ENCODE measurements at regions not wholly inside any gene's neighbourhood (a gene's known extent, or its start where the extent isn't known, plus 50 kb on each side); places are given as distances from the start of the nearest gene placed in this dataset.

DNA sequence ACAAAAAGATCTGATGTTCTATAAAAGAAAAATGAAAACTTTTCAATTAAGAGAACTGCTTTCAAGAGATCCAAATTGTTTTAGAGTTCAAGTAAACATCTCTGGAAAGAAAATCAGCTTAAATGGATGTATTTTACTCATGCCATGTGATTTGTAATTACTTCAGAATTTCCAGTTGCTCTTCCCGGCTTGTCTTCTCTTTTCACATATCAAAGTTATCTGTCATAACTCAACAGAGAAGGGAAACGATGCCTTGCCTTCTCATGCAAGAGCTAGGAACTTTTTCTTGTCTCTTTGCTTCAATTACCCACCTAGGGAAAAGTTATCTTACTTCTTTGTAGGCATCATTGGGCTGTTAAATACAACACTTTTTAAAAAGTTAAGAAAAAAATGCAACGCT lies 255.2 kb upstream of the POU2AF2 start:
- Histone ChIP-seq H3K4me1 (ENCODE audit: control insufficient read depth in 1 of 2, insufficient read depth in 2 of 2, low read length in 2 of 2) (no peaks in the 10 kb centered on the region), H3K4me3 (ENCODE audit: low read depth in 1 of 2, low read length in 2 of 2) (no peak overlapping the region), H3K27ac (ENCODE audit: low read depth, low read length) (no peak overlapping the region), H3K36me3 (ENCODE audit: control insufficient read depth in 1 of 2, insufficient read depth in 2 of 2, low read length in 2 of 2) (no peaks in the 10 kb centered on the region), H3K9me3 (ENCODE audit: control insufficient read depth in 1 of 2, low read length in 2 of 2) (no peaks in the 10 kb centered on the region), H3K27me3 (ENCODE audit: control insufficient read depth in 1 of 2, insufficient read depth in 2 of 2, low read length in 2 of 2) (no peaks in the 10 kb centered on the region), H3K9ac (ENCODE audit: low read depth in 1 of 2, low read length in 2 of 2) (no peak overlapping the region)

DNA sequence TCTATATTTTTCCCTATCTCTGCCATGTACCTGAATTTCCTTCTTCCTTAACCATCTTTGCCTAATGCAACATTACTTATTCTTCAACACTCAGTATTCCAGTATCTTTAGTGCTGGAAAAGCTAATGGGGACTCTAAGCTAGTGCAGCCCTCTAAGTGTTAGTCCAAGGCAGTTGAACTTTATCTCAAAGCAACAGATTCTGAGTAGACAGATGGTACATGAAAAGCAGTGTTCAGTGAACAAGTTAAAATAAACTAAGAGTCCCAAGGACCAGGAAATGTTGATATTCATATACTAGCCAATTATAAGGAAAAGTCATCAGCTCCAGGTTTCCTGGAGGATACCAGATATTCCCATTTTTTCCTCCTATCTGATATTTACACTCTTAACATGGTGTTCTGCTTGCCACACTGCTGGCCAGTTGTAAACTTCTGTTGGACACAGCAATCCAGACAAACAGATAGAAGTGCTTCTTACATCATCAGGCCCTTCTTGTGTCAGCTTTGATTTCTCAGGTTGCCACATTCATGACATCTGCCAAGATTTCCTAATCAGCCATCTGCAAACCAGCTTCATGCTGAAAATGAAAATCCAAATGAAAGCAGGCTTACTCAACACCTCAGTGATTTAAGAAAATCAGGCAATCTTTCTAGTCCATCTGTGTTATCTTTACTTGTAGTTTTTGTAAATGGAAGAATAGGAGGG lies 255.9 kb upstream of the POU2AF2 start:
- no peak overlapping the region for H3K9ac ChIP-seq (ENCODE audit: low read depth in 1 of 2, low read length in 2 of 2)
- H3K9me3 ChIP-seq (ENCODE audit: control insufficient read depth in 1 of 2, low read length in 2 of 2) = no peaks in the 10 kb centered on the region
- no peaks in the 10 kb centered on the region for H3K36me3 ChIP-seq (ENCODE audit: control insufficient read depth in 1 of 2, insufficient read depth in 2 of 2, low read length in 2 of 2)
- H3K27me3 ChIP-seq (ENCODE audit: control insufficient read depth in 1 of 2, insufficient read depth in 2 of 2, low read length in 2 of 2) = no peaks in the 10 kb centered on the region
- H3K4me1 ChIP-seq (ENCODE audit: control insufficient read depth in 1 of 2, insufficient read depth in 2 of 2, low read length in 2 of 2) = no peaks in the 10 kb centered on the region
- H3K27ac ChIP-seq (ENCODE audit: low read depth, low read length) = no peak overlapping the region
- H3K4me3 ChIP-seq (ENCODE audit: low read depth in 1 of 2, low read length in 2 of 2) = no peak overlapping the region

DNA sequence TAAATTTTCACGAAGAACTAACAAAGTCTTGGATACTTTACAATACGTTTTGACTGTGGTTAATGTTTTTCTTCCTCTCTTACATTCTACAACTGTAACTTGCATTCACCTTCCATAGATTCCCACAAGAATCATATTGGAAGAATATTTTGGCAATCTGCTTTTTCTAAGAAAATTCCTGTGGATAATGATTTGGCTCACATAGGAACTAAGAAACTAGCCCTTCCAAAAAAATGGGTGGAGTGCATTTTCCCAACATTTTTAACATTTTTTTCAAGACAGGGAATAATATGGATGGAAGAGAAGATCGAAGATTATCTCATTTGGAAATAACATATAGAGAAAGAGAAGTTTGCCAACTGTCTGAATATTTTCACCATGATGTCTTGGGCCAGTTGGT lies 256.9 kb upstream of the POU2AF2 start:
- Histone ChIP-seq H3K27ac (ENCODE audit: low read depth, low read length) (no peak overlapping the region), H3K9ac (ENCODE audit: low read depth in 1 of 2, low read length in 2 of 2) (no peak overlapping the region), H3K4me1 (ENCODE audit: control insufficient read depth in 1 of 2, insufficient read depth in 2 of 2, low read length in 2 of 2) (no peaks in the 10 kb centered on the region), H3K36me3 (ENCODE audit: control insufficient read depth in 1 of 2, insufficient read depth in 2 of 2, low read length in 2 of 2) (no peaks in the 10 kb centered on the region), H3K4me3 (ENCODE audit: low read depth in 1 of 2, low read length in 2 of 2) (no peak overlapping the region), H3K27me3 (ENCODE audit: control insufficient read depth in 1 of 2, insufficient read depth in 2 of 2, low read length in 2 of 2) (no peaks in the 10 kb centered on the region), H3K9me3 (ENCODE audit: control insufficient read depth in 1 of 2, low read length in 2 of 2) (no peaks in the 10 kb centered on the region)

GRCh38 chr11:110986016-110986415 lies 259.5 kb upstream of the POU2AF2 start:
- Histone ChIP-seq H3K27ac (ENCODE audit: low read depth, low read length) (no peak overlapping the region), H3K4me1 (ENCODE audit: control insufficient read depth in 1 of 2, insufficient read depth in 2 of 2, low read length in 2 of 2) (no peaks in the 10 kb centered on the region), H3K9me3 (ENCODE audit: control insufficient read depth in 1 of 2, low read length in 2 of 2) (no peaks in the 10 kb centered on the region), H3K27me3 (ENCODE audit: control insufficient read depth in 1 of 2, insufficient read depth in 2 of 2, low read length in 2 of 2) (no peaks in the 10 kb centered on the region), H3K9ac (ENCODE audit: low read depth in 1 of 2, low read length in 2 of 2) (no peak overlapping the region), H3K36me3 (ENCODE audit: control insufficient read depth in 1 of 2, insufficient read depth in 2 of 2, low read length in 2 of 2) (no peaks in the 10 kb centered on the region), H3K4me3 (ENCODE audit: low read depth in 1 of 2, low read length in 2 of 2) (no peak overlapping the region)

DNA sequence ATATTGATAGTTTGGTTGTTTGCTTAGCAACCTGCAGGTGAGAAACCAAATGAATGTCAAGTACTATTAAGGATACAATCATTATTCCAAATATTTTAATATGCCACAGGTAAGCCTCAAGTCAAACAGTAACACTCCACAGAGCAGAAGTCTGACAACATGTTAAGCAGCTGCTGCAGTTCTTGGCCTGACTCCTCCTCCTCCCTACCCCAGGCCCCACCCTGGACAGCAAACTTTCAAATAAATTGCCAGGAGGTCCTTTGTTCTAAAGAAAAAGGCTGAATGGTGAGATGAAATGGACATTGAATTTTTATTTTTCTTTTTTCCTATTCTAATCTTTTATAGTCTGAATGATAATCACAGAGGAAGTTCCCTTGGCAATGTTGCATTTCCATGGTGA lies 260.0 kb upstream of the POU2AF2 start:
- Histone ChIP-seq H3K4me1 (ENCODE audit: control insufficient read depth in 1 of 2, insufficient read depth in 2 of 2, low read length in 2 of 2) (no peaks in the 10 kb centered on the region), H3K4me3 (ENCODE audit: low read depth in 1 of 2, low read length in 2 of 2) (no peak overlapping the region), H3K9ac (ENCODE audit: low read depth in 1 of 2, low read length in 2 of 2) (no peak overlapping the region), H3K36me3 (ENCODE audit: control insufficient read depth in 1 of 2, insufficient read depth in 2 of 2, low read length in 2 of 2) (no peaks in the 10 kb centered on the region), H3K27me3 (ENCODE audit: control insufficient read depth in 1 of 2, insufficient read depth in 2 of 2, low read length in 2 of 2) (no peaks in the 10 kb centered on the region), H3K27ac (ENCODE audit: low read depth, low read length) (no peak overlapping the region), H3K9me3 (ENCODE audit: control insufficient read depth in 1 of 2, low read length in 2 of 2) (no peaks in the 10 kb centered on the region)

DNA sequence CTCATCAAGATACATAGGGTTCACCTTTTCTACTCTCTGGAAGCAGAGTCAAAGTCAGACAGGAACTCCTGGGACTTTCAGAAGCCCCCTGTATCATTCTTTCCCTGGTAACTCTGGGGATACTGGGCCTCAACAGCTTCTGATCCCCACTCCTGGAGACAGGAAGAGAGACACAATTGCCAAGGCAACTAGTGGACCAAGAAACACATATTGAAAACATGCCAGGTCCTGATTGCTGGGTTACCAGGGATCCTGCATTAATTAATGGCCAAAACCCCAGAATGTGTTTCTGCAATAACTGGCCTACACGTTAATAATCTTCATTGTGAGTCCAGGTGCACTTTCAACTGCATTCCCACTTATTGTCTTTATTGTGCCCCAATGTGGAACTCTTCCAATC lies 260.8 kb upstream of the POU2AF2 start:
- H3K9ac ChIP-seq (ENCODE audit: low read depth in 1 of 2, low read length in 2 of 2) = no peak overlapping the region
- no peaks in the 10 kb centered on the region for H3K4me1 ChIP-seq (ENCODE audit: control insufficient read depth in 1 of 2, insufficient read depth in 2 of 2, low read length in 2 of 2)
- H3K36me3 ChIP-seq (ENCODE audit: control insufficient read depth in 1 of 2, insufficient read depth in 2 of 2, low read length in 2 of 2) = no peaks in the 10 kb centered on the region
- H3K27ac ChIP-seq (ENCODE audit: low read depth, low read length) = no peak overlapping the region
- H3K9me3 ChIP-seq (ENCODE audit: control insufficient read depth in 1 of 2, low read length in 2 of 2) = no peaks in the 10 kb centered on the region
- H3K27me3 ChIP-seq (ENCODE audit: control insufficient read depth in 1 of 2, insufficient read depth in 2 of 2, low read length in 2 of 2) = no peaks in the 10 kb centered on the region
- no peak overlapping the region for H3K4me3 ChIP-seq (ENCODE audit: low read depth in 1 of 2, low read length in 2 of 2)

DNA sequence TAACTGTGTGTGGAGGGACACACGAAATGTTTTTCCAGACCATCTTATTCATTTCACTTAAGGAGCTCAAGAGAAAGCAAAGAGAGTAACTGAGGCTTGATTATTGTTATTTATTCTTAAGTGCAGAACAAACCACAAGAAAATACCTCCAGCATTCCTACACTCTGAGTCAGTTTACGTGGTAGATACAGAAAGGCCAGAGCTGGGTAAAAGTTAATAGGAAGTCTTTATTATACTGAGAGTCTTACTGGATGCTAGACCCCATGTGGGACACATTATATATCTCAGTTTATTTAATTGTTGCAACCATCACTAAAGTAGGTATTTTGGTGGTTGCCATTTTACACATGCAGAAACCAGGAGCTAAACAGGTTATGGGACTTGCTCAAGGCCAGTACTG lies 261.4 kb upstream of the POU2AF2 start:
- H3K27me3 ChIP-seq (ENCODE audit: control insufficient read depth in 1 of 2, insufficient read depth in 2 of 2, low read length in 2 of 2) = no peaks in the 10 kb centered on the region
- no peaks in the 10 kb centered on the region for H3K9me3 ChIP-seq (ENCODE audit: control insufficient read depth in 1 of 2, low read length in 2 of 2)
- no peaks in the 10 kb centered on the region for H3K4me1 ChIP-seq (ENCODE audit: control insufficient read depth in 1 of 2, insufficient read depth in 2 of 2, low read length in 2 of 2)
- H3K9ac ChIP-seq (ENCODE audit: low read depth in 1 of 2, low read length in 2 of 2) = no peak overlapping the region
- no peaks in the 10 kb centered on the region for H3K36me3 ChIP-seq (ENCODE audit: control insufficient read depth in 1 of 2, insufficient read depth in 2 of 2, low read length in 2 of 2)
- H3K27ac ChIP-seq (ENCODE audit: low read depth, low read length) = no peak overlapping the region
- H3K4me3 ChIP-seq (ENCODE audit: low read depth in 1 of 2, low read length in 2 of 2) = no peak overlapping the region

DNA sequence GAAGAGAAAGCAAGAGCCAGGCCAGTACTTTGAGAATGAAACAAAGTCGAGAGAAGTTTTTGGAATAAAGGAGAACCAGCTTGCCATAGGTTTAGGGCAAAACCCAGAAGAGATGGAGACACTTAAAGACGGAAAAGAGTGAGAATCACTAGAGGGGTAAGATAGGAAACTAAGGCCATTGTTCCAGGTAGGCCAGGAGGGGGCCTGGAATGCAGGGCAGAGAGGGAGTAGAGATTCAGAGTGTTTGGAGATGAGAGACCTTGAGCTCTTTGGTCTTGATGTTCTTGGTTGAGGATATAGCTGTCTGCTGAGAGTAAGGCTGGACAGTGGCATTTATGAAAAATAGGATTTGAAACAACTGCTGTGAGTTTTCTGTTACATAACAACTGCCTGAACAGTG lies 263.3 kb upstream of the POU2AF2 start:
- no peaks in the 10 kb centered on the region for H3K9me3 ChIP-seq (ENCODE audit: control insufficient read depth in 1 of 2, low read length in 2 of 2)
- no peaks in the 10 kb centered on the region for H3K36me3 ChIP-seq (ENCODE audit: control insufficient read depth in 1 of 2, insufficient read depth in 2 of 2, low read length in 2 of 2)

GRCh38 chr11:110979696-110980095 lies 265.8 kb upstream of the POU2AF2 start:
- Histone ChIP-seq H3K9me3 (ENCODE audit: control insufficient read depth in 1 of 2, low read length in 2 of 2) (no peaks in the 10 kb centered on the region), H3K4me1 (ENCODE audit: control insufficient read depth in 1 of 2, insufficient read depth in 2 of 2, low read length in 2 of 2) (no peaks in the 10 kb centered on the region), H3K36me3 (ENCODE audit: control insufficient read depth in 1 of 2, insufficient read depth in 2 of 2, low read length in 2 of 2) (no peaks in the 10 kb centered on the region), H3K27me3 (ENCODE audit: control insufficient read depth in 1 of 2, insufficient read depth in 2 of 2, low read length in 2 of 2) (no peaks in the 10 kb centered on the region), H3K27ac (ENCODE audit: low read depth, low read length) (no peak overlapping the region), H3K4me3 (ENCODE audit: low read depth in 1 of 2, low read length in 2 of 2) (no peak overlapping the region), H3K9ac (ENCODE audit: low read depth in 1 of 2, low read length in 2 of 2) (no peak overlapping the region)

More for the DNA sequence above, 263.3 kb upstream of the POU2AF2 start:
- no peak overlapping the region for H3K4me3 ChIP-seq (ENCODE audit: low read depth in 1 of 2, low read length in 2 of 2)
- no peaks in the 10 kb centered on the region for H3K27me3 ChIP-seq (ENCODE audit: control insufficient read depth in 1 of 2, insufficient read depth in 2 of 2, low read length in 2 of 2)
- H3K9ac ChIP-seq (ENCODE audit: low read depth in 1 of 2, low read length in 2 of 2) = no peak overlapping the region
- H3K4me1 ChIP-seq (ENCODE audit: control insufficient read depth in 1 of 2, insufficient read depth in 2 of 2, low read length in 2 of 2) = no peaks in the 10 kb centered on the region
- no peak overlapping the region for H3K27ac ChIP-seq (ENCODE audit: low read depth, low read length)

DNA sequence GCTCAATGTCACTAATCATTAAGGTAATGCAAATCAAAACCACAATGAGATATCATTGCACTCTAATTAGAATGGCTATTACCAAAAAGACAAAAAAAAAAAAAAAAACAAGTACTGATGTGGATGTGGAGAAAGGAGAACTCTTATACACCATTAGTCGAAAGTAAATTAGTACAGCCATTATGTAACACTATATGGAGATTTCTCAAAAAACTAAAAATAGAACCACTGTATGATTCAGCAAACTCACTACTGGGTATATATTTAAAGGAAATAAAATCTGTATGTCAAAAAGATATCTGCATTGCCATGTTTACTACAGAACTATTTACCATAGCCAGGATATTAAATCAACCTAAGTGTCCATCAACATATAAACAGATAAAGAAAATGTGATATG lies 265.4 kb upstream of the ARHGAP20 start:
- no peaks in the 10 kb centered on the region for H3K36me3 ChIP-seq (ENCODE audit: control insufficient read depth in 1 of 2, insufficient read depth in 2 of 2, low read length in 2 of 2)
- no peak overlapping the region for H3K4me3 ChIP-seq (ENCODE audit: low read depth in 1 of 2, low read length in 2 of 2)
- no peak overlapping the region for H3K9ac ChIP-seq (ENCODE audit: low read depth in 1 of 2, low read length in 2 of 2)
- no peaks in the 10 kb centered on the region for H3K4me1 ChIP-seq (ENCODE audit: control insufficient read depth in 1 of 2, insufficient read depth in 2 of 2, low read length in 2 of 2)
- no peaks in the 10 kb centered on the region for H3K27me3 ChIP-seq (ENCODE audit: control insufficient read depth in 1 of 2, insufficient read depth in 2 of 2, low read length in 2 of 2)
- H3K27ac ChIP-seq (ENCODE audit: low read depth, low read length) = no peak overlapping the region
- no peaks in the 10 kb centered on the region for H3K9me3 ChIP-seq (ENCODE audit: control insufficient read depth in 1 of 2, low read length in 2 of 2)

DNA sequence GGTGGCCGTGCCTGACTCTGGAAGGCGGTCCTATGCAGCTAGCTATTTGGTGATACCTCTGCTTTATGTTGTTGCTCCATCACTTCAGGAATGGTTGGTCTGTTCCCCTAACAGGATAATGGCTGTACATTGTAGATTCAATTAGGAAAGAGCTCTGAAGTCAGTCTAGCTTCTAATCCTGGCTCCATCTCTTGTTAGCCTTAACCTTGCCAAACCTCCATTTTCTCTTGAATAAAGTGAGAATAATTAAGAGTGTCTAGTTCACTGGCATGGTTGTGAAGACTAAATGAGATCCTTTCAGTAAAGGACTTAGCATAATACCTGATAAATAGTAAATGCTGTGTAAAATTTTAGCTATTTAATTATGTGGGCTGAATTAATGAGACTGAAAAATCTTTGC lies 262.5 kb upstream of the ARHGAP20 start:
- Histone ChIP-seq H3K27ac (ENCODE audit: low read depth, low read length) (no peak overlapping the region), H3K9me3 (ENCODE audit: control insufficient read depth in 1 of 2, low read length in 2 of 2) (no peaks in the 10 kb centered on the region), H3K4me3 (ENCODE audit: low read depth in 1 of 2, low read length in 2 of 2) (no peak overlapping the region), H3K36me3 (ENCODE audit: control insufficient read depth in 1 of 2, insufficient read depth in 2 of 2, low read length in 2 of 2) (no peaks in the 10 kb centered on the region), H3K4me1 (ENCODE audit: control insufficient read depth in 1 of 2, insufficient read depth in 2 of 2, low read length in 2 of 2) (no peaks in the 10 kb centered on the region), H3K9ac (ENCODE audit: low read depth in 1 of 2, low read length in 2 of 2) (no peak overlapping the region), H3K27me3 (ENCODE audit: control insufficient read depth in 1 of 2, insufficient read depth in 2 of 2, low read length in 2 of 2) (no peaks in the 10 kb centered on the region)
